ENCODE measurements at regions not wholly inside any gene's neighbourhood (a gene's known extent, or its start where the extent isn't known, plus 50 kb on each side); places are given as distances from the start of the nearest gene placed in this dataset.

DNA sequence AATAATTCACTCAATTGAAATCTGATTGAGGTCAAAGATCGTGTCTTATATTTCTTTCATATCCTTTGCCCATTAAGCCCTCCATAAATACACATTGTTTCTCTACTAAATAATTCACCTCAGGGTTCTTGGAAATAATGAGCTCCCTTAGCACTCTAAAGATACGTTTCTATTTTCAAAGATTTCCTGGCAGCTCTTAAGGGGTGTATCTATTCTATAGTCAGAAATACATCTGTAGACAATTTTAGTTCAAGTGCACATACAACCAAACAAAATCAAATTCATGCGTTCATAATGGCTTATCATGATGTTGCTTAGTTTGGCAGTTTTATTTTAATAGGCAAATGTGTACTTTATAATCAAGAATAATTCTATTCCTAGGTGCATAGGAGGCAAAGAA, 361.1 kb upstream of the DDHD1 start:
- Histone ChIP-seq H3K9me3 (ENCODE audit: control insufficient read depth, low read depth, low read length) (no peaks in the 10 kb centered on the region), H3K4me3 (ENCODE audit: low read length) (no peak overlapping the region), H3K27ac (ENCODE audit: low read length) (no peak overlapping the region), H3K4me1 (ENCODE audit: control insufficient read depth, insufficient read depth, low read length) (no peaks in the 10 kb centered on the region), H3K36me3 (ENCODE audit: control insufficient read depth, insufficient read depth, low read length) (no peaks in the 10 kb centered on the region), H3K27me3 (ENCODE audit: control insufficient read depth, insufficient read depth, low read length) (no peaks in the 10 kb centered on the region)
- DNase-seq: no peak
- 100% methylated on average over 1 of the region's 3 CpGs for WGBS (ENCODE audit: insufficient coverage, low lambda C conversion rate)

DNA sequence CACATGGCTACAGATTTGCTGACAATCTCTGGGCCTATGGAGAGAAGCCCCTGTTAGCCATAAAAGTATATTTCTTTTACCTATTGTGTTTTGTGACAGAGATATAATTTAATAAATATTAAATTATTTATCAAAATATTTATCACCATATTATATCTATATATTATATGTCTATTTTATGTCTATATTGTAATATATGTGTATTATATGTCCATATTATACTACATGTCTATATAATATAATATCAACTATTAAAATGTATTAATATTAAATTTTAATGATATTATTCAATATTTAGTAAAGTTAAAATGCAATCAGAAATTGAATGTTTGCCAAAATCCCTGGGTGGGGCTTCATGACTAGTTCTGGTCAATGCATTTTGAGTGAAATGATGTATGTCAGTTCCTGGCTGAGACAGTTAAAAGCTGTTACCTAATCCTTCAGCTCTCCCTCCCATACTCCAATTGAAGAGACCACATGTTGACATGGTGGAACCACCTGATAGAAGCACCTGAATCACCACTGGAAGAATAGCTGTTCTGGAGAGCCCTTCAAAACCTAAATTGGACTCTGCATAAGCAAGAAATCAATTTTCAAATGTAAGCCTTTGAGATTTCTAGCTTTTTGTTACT, 357.3 kb upstream of the DDHD1 start:
- H3K36me3 ChIP-seq (ENCODE audit: control insufficient read depth, insufficient read depth, low read length): no peaks in the 10 kb centered on the region
- H3K27me3 ChIP-seq (ENCODE audit: control insufficient read depth, insufficient read depth, low read length): no peaks in the 10 kb centered on the region
- H3K9me3 ChIP-seq (ENCODE audit: control insufficient read depth, low read depth, low read length): no peaks in the 10 kb centered on the region
- no peaks in the 10 kb centered on the region for H3K4me1 ChIP-seq (ENCODE audit: control insufficient read depth, insufficient read depth, low read length)
- peak overlapping the region; percentile 20 for H3K27ac ChIP-seq (ENCODE audit: low read length)
- no peak overlapping the region for H3K4me3 ChIP-seq (ENCODE audit: low read length)
- DNase-seq: no peak

DNA sequence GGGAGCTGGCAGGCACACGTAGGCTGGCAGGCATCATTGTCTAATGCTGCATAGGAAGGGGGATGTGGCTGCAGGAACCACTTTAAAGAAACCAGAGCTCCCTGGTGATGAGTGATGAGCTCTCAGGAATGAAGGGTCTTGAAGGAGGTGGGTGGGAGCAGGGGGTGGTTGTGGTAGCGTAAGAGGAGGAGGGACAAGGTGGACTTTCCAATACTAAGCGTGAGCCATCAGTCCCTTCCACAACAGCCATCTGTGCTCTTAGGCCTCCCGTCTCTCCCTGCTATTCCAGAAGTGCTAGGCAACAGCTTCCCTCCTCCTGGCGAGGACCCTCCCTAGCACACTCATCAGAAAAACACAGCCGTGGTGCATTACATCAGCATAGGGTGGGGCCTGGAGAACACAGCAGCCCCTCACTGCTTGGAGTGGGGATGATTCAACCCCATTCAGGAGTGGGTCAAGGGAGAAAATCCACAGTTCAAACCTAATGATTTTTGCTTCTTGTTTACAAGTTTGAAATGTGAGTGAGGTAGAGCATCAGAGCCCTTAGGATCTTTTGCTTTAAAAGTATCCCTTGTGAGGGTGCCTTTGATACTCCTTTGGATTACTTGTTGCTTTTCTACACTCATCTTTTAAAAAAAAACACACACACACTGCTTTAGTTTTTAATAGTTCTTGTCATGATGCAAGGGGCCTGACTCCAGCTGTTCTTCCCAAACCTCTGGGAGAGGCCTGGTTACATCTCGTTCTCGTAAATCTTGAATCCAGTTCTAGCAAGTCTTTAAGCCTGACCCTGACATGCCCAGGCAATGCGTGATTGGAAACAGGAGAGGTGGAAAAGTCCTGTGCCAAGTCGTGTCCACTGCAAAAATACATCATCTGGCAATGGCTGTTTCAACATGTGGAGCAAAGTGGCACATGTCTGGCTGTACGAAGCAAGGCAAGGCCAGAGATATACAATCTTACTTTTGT, 356.4 kb upstream of the DDHD1 start:
- Histone ChIP-seq H3K27ac (ENCODE audit: low read length) (peak overlapping the region; percentile 20), H3K36me3 (ENCODE audit: control insufficient read depth, insufficient read depth, low read length) (no peaks in the 10 kb centered on the region), H3K4me3 (ENCODE audit: low read length) (no peak overlapping the region), H3K9me3 (ENCODE audit: control insufficient read depth, low read depth, low read length) (no peaks in the 10 kb centered on the region), H3K4me1 (ENCODE audit: control insufficient read depth, insufficient read depth, low read length) (no peaks in the 10 kb centered on the region), H3K27me3 (ENCODE audit: control insufficient read depth, insufficient read depth, low read length) (no peaks in the 10 kb centered on the region)
- no CpG with 5 or more reads among the region's 11 CpGs for WGBS (ENCODE audit: insufficient coverage, low lambda C conversion rate)
- DNase-seq: peak; percentile 28 to 54

DNA sequence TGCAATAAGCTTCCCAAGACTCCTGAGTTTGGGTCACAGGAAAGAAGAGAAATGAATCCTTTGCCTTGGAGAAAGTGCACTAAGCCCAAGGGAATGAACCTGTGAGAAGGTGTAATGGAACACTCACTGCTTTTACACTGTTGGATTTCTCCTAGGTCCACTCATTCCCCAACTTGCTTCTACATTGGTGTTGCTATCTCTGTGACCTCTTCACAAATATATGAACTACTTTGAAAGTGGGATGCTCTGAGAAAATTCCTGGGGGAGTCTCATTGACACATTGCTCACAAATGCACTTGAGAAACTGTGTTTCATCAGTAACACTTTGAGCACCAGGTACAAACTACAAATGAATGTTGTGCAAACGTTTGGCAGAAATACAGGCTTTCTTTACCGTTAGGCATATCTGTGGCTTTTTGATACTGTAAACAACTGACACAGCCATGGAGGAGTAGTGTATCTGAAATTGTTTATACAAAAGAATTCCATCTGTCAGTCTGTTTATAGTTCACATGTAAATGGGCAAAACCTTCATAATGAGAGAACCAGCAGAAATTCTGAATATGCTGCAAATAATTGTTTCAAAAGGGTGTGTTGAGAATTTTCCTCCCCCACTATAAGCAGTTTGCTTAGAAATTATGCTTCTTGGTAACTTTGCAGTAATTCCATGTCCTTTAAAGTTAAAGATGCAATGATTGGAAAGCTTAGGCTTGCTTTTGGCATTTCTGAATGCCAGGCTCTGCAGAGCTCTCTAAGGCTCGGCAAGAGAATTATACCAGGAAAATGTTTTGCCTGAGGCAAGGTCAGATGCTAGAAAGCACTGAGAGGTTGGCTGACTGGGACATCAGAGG, 348.5 kb upstream of the DDHD1 start:
- Histone ChIP-seq H3K27me3 (ENCODE audit: control insufficient read depth, insufficient read depth, low read length) (no peaks in the 10 kb centered on the region), H3K9me3 (ENCODE audit: control insufficient read depth, low read depth, low read length) (peaks cover 3% of the 10 kb centered on the region), H3K4me3 (ENCODE audit: low read length) (no peak overlapping the region), H3K36me3 (ENCODE audit: control insufficient read depth, insufficient read depth, low read length) (no peaks in the 10 kb centered on the region), H3K27ac (ENCODE audit: low read length) (no peak overlapping the region), H3K4me1 (ENCODE audit: control insufficient read depth, insufficient read depth, low read length) (no peaks in the 10 kb centered on the region)
- 100% methylated on average over 2 of the region's 3 CpGs for WGBS (ENCODE audit: insufficient coverage, low lambda C conversion rate)
- DNase-seq: no peak

DNA sequence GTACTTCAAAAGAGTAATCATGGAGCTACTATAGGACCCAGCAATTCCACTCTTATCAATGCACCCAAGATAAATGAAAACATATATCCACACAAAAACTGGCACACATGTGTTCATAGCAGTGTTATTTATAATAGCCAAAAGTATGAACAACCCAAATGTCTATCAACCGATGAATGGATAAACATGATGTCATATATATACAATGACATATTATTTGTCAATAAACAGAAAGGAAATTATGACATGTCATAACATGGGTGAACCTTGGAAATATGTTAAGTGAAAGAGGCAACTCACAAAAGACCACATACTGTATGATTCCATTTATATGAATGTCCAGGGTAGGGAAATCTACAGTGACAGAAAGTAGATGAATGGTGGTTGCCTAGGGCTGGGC, 347.1 kb upstream of the DDHD1 start:
- 88% methylated on average over 1 of the region's 1 CpG for WGBS (ENCODE audit: insufficient coverage, low lambda C conversion rate)
- no peak overlapping the region for H3K27ac ChIP-seq (ENCODE audit: low read length)

DNA sequence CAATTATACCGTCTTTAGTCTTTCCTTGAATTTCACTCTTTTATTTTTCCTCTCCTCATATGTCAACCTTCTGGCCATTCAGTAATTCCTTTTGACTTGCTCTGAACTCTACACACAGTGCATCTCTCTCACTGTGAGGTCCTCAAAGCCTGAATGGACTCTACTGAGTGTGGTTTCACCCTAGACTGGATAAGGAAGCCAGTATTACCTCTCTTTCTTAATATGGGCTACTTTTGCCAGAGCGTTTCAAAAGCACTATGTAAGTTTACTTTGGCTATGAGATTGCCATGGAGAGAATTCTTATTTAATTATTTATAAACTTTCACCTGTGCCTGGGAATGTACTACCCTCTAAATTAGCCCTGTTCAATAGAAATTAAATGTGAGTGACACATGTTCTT, 343.5 kb upstream of the DDHD1 start:
- 93% methylated on average over 2 of the region's 2 CpGs for WGBS (ENCODE audit: insufficient coverage, low lambda C conversion rate)
- Histone ChIP-seq H3K4me1 (ENCODE audit: control insufficient read depth, insufficient read depth, low read length) (no peaks in the 10 kb centered on the region), H3K27ac (ENCODE audit: low read length) (no peak overlapping the region), H3K36me3 (ENCODE audit: control insufficient read depth, insufficient read depth, low read length) (no peaks in the 10 kb centered on the region), H3K27me3 (ENCODE audit: control insufficient read depth, insufficient read depth, low read length) (no peaks in the 10 kb centered on the region), H3K4me3 (ENCODE audit: low read length) (no peak overlapping the region), H3K9me3 (ENCODE audit: control insufficient read depth, low read depth, low read length) (no peaks in the 10 kb centered on the region)
- no peak for DNase-seq

More for the DNA sequence above, 347.1 kb upstream of the DDHD1 start:
- DNase-seq: no peak
- H3K4me1 ChIP-seq (ENCODE audit: control insufficient read depth, insufficient read depth, low read length): no peaks in the 10 kb centered on the region
- peaks cover 3% of the 10 kb centered on the region for H3K9me3 ChIP-seq (ENCODE audit: control insufficient read depth, low read depth, low read length)
- no peaks in the 10 kb centered on the region for H3K36me3 ChIP-seq (ENCODE audit: control insufficient read depth, insufficient read depth, low read length)
- H3K27me3 ChIP-seq (ENCODE audit: control insufficient read depth, insufficient read depth, low read length): no peaks in the 10 kb centered on the region
- no peak overlapping the region for H3K4me3 ChIP-seq (ENCODE audit: low read length)

DNA sequence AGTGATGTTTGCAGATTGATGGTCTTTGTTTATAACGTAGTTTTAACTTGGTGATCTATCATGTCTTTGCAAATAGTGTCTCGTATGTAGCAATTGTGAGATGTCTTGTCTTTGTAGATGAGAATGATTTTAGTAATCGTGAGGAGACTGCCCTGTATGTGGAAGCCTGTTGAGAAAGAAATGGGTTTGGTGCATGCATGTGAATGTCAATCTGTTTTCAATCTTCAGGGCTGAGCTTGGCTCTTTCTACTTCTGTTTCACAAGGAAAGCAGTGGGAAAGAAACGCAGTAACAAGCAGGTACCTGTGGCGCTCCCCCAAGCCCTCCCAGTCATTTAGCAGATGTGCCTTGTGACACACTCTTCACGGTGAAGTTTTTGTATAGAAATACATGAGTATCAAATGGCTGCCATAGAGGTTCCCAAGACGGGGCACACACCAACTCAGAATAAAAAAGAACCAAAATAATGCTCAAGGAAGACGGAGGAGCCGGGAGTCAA, 342.8 kb upstream of the DDHD1 start:
- H3K9me3 ChIP-seq (ENCODE audit: control insufficient read depth, low read depth, low read length): no peaks in the 10 kb centered on the region
- H3K27ac ChIP-seq (ENCODE audit: low read length): no peak overlapping the region
- no peak overlapping the region for H3K4me3 ChIP-seq (ENCODE audit: low read length)
- H3K27me3 ChIP-seq (ENCODE audit: control insufficient read depth, insufficient read depth, low read length): no peaks in the 10 kb centered on the region
- DNase-seq: no peak
- no peaks in the 10 kb centered on the region for H3K4me1 ChIP-seq (ENCODE audit: control insufficient read depth, insufficient read depth, low read length)
- WGBS (ENCODE audit: insufficient coverage, low lambda C conversion rate): 88% methylated on average over 4 of the region's 9 CpGs
- H3K36me3 ChIP-seq (ENCODE audit: control insufficient read depth, insufficient read depth, low read length): no peaks in the 10 kb centered on the region

DNA sequence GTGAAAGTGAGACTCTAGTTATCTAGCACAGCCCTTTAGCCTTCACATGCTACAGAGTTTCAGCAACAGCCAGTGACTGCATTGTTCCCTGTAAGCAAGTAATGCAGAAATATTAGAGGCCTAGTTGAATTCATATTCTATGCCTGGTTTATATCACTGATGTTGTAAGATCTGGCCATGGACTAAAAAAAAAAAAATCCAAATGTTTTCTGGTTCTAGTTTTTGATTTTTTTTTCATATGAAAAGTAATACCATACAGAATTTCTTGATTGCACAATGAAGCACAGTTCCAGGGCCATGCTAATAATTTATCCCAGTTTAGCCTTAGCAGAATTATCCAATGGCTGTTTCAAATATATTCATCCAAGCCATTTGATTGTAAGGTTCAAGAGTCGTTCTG, 341.5 kb upstream of the DDHD1 start:
- no peak overlapping the region for H3K27ac ChIP-seq (ENCODE audit: low read length)

DNA sequence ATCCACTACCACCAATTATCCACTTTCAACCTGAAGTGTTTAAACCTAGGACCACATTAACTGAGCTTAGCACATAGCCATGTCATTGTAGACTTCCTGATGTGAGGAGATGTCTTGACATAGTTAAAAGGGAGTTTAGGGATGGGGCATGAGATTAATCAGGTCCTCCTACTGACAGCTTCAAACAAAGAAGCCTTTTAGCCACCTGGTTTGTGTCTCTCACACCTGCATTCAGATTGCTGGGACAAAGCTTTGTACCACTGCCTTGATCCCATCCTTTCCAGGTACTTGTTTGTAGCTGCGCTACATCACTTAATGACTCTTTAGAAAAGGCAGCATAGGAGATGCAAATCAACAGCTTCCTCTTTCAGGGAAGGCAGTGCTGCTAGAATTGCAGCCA, 340.7 kb upstream of the DDHD1 start:
- WGBS (ENCODE audit: insufficient coverage, low lambda C conversion rate): no CpG with 5 or more reads among the region's 1 CpG
- Histone ChIP-seq H3K27me3 (ENCODE audit: control insufficient read depth, insufficient read depth, low read length) (no peaks in the 10 kb centered on the region), H3K9me3 (ENCODE audit: control insufficient read depth, low read depth, low read length) (no peaks in the 10 kb centered on the region), H3K4me1 (ENCODE audit: control insufficient read depth, insufficient read depth, low read length) (no peaks in the 10 kb centered on the region), H3K36me3 (ENCODE audit: control insufficient read depth, insufficient read depth, low read length) (no peaks in the 10 kb centered on the region), H3K4me3 (ENCODE audit: low read length) (no peak overlapping the region), H3K27ac (ENCODE audit: low read length) (no peak overlapping the region)
- no peak for DNase-seq

More for the DNA sequence above, 341.5 kb upstream of the DDHD1 start:
- H3K9me3 ChIP-seq (ENCODE audit: control insufficient read depth, low read depth, low read length): no peaks in the 10 kb centered on the region
- H3K4me1 ChIP-seq (ENCODE audit: control insufficient read depth, insufficient read depth, low read length): no peaks in the 10 kb centered on the region
- no peaks in the 10 kb centered on the region for H3K36me3 ChIP-seq (ENCODE audit: control insufficient read depth, insufficient read depth, low read length)
- H3K4me3 ChIP-seq (ENCODE audit: low read length): no peak overlapping the region
- no CpG with 5 or more reads among the region's 1 CpG for WGBS (ENCODE audit: insufficient coverage, low lambda C conversion rate)
- no peaks in the 10 kb centered on the region for H3K27me3 ChIP-seq (ENCODE audit: control insufficient read depth, insufficient read depth, low read length)
- DNase-seq: no peak

DNA sequence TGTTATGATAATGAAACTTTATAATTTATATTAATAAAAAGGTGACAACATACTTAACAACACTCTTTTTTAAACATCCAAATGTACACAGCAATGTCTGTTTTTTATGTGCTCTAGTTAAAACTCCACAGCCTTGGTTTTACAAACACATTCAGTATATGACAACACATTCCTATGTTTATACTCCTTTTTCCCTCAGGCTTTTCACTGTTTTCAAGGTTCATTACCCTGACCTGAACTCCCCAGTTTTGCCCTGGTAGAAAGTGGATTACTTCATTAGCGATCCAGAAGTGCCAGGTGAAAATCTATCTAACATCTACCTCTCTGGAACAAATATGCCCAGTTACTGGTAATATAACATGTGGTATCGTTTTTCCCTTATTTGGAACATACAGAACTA, 340.2 kb upstream of the DDHD1 start:
- 100% methylated on average over 1 of the region's 2 CpGs for WGBS (ENCODE audit: insufficient coverage, low lambda C conversion rate)

More for the DNA sequence above, 340.2 kb upstream of the DDHD1 start:
- Histone ChIP-seq H3K36me3 (ENCODE audit: control insufficient read depth, insufficient read depth, low read length) (no peaks in the 10 kb centered on the region), H3K4me3 (ENCODE audit: low read length) (no peak overlapping the region), H3K27ac (ENCODE audit: low read length) (no peak overlapping the region), H3K4me1 (ENCODE audit: control insufficient read depth, insufficient read depth, low read length) (no peaks in the 10 kb centered on the region), H3K9me3 (ENCODE audit: control insufficient read depth, low read depth, low read length) (no peaks in the 10 kb centered on the region), H3K27me3 (ENCODE audit: control insufficient read depth, insufficient read depth, low read length) (no peaks in the 10 kb centered on the region)
- DNase-seq: no peak
